ENCODE measurements at regions not wholly inside any gene's neighbourhood (a gene's known extent, or its start where the extent isn't known, plus 50 kb on each side); places are given as distances from the start of the nearest gene placed in this dataset.

GRCh38 chr13:76500894-76501293 lies 385.3 kb downstream of the KCTD12 start:
- DNase-seq, result no peak

- no peak for DNase-seq
Measured at GRCh38 chr13:76499891-76500290, 386.3 kb downstream of the KCTD12 start.

DNA sequence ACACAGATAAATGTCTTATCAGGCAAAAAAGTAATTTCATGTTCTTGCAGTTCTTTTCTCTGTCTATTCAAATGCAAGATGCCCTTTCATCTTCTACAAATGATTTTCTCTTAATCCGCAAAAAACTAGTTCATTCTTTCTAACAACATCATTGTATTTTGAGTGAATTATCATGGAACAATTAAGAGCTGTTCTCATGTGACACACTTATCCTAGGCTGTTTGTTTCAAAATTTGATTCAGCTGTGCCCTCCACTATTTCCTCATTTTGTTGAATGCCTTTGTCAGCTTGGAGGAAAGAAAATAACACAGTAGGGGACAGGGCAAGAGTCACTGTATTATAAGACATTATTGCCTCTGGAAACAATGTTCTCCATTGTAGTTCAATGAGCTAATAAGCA lies 396.9 kb downstream of the KCTD12 start:
- no peak for DNase-seq

DNA sequence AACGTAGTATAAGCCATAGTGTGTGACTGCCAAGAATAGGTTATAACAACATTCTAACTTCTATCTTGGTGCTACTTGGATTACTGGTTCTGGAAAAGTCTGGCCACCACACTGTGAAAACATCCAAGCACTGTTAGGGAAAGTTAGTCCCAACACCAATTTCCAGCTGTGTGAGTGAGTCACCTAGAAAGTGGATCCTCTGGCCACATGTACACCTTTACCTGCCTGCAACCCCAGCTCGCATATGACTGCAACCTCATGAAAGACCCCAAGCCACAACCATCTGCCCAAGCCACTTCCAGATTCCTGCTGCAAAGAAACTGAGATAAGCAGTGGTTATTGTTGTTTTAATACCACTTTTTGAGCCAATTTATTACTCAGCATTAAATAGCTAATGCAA lies 404.5 kb downstream of the KCTD12 start:
- DNase-seq, result no peak

- DNase-seq, result no peak
Measured at GRCh38 chr13:76474966-76475365, 411.2 kb downstream of the KCTD12 start.

DNA sequence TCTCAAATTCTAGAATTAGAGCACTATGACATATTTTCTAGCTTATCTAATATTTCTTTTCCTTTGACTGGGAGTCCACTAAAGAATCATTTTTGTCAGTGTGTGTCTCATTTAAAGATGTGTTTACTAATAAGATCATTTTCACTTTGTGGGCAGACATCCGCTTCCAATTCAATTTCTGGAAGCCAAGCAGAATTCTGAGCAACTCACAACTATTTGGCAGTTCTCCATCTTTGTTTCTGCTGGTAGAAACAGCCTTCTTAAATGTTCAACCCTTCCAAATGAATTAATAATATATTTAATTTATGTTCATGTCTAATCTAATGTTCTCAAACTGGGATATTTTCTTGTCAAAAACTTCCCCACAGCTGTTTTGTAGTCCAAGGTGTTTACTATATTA lies 411.8 kb downstream of the KCTD12 start:
- DNase-seq, result no peak

DNA sequence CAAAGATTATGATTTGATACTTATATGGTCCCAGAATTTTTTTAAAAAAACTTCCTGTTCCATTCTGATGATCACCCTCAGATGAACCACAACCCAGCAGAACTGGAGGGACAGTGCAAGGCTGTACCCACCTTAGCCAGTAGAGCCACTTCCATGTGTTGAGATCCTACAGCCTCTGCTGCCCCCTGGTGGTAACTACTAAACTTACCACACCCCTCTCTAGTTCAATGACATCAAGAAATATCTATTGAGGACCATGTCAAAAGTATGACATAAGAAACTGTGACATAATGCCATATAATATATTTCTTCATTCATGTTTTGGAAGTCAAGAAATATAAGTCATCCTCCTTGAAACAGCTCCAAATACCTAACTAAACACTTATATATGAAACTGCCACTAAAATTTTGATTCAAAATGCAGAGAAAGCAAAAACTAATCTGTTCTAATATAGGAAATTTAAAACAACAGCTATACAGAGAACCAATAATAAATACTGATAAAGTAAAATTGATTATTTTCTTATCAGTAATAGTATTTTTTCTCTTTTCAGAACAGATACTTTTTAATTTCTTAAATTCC lies 412.6 kb downstream of the KCTD12 start:
- DNase-seq, result peak; percentile 4

DNA sequence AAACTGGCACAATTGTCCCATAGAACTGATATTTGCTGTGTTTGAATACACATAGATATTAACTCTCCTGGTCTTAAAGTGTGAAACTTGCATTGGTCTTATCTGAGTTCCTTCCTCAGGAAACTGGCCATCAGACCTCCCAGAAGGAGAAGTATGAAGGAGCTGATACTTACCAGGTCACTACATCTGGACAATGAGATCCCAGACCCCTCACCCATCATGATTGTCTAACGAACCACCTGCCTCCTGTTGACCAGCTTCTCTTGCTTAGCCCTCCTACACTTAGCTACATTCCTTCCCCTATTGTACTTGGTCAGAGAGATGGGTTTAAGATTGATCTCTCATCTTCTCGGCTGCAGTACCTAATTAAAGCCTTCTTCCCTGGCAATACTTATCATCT lies 413.3 kb downstream of the KCTD12 start:
- DNase-seq, result no peak

DNA sequence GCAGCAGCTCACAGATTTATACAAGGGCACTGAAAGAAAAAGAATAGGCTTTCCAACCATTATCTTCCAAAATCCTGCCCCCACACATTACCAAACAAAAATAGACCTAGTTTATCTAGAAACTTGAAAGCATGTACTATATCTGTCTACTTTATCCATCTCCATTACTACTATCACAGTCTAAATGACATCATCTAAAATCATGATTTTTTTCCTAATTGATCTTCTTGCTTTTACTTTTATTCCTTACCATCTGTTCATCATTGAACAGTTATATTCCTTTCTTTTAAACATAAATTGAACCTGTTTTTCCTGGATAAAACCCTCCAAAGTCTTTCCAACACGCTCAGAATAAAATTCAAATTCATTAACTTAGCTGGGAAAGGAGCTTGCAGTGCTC lies 414.7 kb downstream of the KCTD12 start:
- DNase-seq, result no peak

- DNase-seq, result no peak
Measured at GRCh38 chr13:76470991-76471390, 415.2 kb downstream of the KCTD12 start.

DNA sequence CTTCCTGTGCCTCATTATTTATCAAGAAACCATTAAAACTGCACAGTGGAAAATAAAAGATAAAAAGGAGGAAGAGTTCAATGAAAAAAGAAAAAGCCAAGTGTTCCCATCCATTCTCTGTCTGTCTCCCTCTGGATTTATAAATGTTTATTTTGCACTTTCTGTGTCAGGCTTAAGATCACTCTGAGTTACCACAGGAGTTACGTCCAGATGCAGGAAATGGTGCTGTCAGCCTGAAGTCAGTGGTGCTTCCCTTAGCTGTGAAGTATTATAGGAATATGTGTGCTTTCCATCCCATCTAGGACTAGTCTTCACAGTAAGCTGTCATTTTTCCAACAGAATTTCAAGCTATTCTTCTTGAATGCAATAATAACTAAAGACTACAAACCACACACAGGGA lies 420.2 kb downstream of the KCTD12 start:
- DNase-seq, result no peak

- DNase-seq, result no peak
Measured at GRCh38 chr13:76463314-76463713, 422.9 kb downstream of the KCTD12 start.

GRCh38 chr13:76461999-76462398 lies 424.2 kb downstream of the KCTD12 start:
- DNase-seq, result no peak

GRCh38 chr13:76461484-76461883 lies 424.7 kb downstream of the KCTD12 start:
- no peak for DNase-seq

- DNase-seq, result no peak
Measured at GRCh38 chr13:76459863-76460262, 426.3 kb downstream of the KCTD12 start.

DNA sequence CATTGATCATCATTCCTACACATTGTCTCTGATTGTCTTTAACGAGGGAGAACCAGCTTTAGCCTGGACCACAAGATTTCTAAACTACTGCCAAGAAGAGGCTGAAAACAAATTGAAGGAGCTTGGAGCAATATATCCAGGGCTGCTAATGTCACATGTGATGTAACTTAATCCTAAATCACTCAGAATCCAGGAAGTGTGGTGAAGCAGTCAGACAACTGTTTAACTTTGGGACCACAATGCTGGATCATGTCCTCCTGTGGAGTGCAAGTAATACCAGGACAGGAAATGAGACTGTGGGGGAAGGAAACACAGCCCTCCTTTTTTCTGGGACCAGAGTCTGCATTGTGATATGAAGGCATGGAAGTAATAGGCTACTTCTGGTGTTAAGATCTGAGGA lies 430.2 kb downstream of the KCTD12 start:
- no peak for DNase-seq

GRCh38 chr13:76454991-76455390 lies 431.2 kb downstream of the KCTD12 start:
- no peak for DNase-seq

DNA sequence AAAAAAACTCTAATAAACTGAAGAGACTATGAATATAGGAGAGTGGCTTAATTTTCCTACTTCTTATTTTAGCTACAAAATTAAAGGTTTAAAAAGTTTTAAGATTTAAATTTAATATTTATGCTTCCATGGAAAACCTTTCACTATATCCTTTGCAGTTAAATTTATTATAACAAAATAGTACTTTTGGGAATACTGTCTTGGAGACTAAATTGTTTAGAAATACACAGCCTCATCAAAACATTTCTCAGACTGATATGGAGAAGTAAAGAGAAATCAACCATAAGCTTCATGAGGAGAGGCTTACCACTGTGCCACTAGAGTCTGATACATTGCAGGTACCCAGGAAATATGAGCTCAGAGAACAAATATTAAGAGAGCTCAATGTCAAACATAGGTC lies 436.5 kb downstream of the KCTD12 start:
- no peak for DNase-seq

GRCh38 chr13:76446191-76446590 lies 440.0 kb downstream of the KCTD12 start:
- no peak for DNase-seq

- no peak for DNase-seq
Measured at GRCh38 chr13:76440568-76440967, 445.6 kb downstream of the KCTD12 start.

DNA sequence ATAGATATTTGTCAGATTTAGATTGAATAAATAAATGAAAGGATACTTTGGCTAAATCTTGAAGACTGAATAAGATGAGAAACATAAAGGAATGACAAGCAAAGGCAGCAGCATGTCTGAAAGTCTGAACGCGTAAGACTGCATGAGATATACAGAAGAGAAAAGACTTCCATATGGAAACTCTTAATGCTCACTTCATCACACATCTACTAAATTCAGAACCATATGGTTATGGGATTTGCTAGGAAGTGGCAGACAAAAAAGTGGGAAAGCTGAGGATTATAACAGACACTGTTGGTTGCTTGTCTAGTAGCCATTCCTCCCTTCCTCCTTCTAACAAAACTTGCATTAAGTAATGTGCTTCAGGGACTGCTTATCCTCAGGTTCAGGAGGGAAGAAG lies 446.7 kb downstream of the KCTD12 start:
- no peak for DNase-seq

DNA sequence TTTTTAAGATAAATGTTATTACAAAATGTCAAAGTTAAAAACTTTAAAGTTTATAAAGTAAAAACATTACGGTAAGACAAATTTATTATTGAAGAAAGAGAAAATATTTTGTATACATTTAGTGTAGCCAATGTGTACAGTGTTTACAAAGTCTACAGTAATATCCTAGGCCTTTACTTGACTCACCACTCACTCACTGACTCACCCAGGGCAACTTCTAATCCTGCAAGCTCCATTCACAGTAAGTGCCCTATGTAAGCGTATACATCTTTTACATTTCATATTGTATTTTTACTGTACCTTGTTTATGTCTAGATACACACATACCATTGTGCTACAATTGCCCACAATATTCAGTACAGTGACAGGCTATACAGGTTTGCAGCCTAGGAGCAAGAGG lies 448.2 kb downstream of the KCTD12 start:
- no peak for DNase-seq

GRCh38 chr13:76425935-76426334 lies 460.3 kb downstream of the KCTD12 start:
- no peak for DNase-seq

GRCh38 chr13:76421011-76421410 lies 465.2 kb downstream of the KCTD12 start:
- no peak for DNase-seq

DNA sequence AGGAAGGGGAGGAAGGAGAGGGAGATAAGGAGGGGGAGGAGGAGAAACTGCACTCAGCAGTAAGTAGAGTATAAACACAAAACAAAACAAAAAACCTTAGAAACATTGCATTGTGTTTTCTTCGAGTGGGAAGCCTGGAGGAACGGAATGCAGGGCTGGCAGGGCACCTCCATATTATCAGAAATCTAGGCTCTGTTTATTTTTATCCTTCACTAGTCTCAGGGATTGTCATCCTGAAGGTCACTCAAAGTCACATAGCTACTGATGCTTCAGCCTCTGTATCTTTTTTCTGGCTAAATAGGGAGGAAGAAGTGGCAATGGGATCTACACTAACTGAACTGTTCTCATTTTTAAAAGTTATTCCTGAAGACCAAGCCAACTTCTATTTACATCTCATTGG lies 467.8 kb downstream of the KCTD12 start:
- no peak for DNase-seq

- DNase-seq, result no peak
Measured at GRCh38 chr13:76414320-76414719, 471.9 kb downstream of the KCTD12 start.

Data from GOT3 (cell line).